Hepatocyte (in vitro differentiated cells): ENCODE measurements at regions not wholly inside any gene's neighbourhood (a gene's known extent, or its start where the extent isn't known, plus 50 kb on each side); places are given as distances from the start of the nearest gene placed in this dataset.

Experiments
- DNase-seq: peaks from one replicate; pipeline ENCODE4 v3.0.0-alpha.2; 2016; ENCODE audit warnings: low spot score
- H2AFZ ChIP-seq: fragments of 200-600 bp; sonication (generic); 2 replicates; pipeline ENCODE4 v1.6.0; 2016; ENCODE audit warnings: antibody characterized with exemption, mild to moderate bottlenecking
- H3K27ac ChIP-seq: fragments of 200-600 bp; sonication (generic); 2 replicates; pipeline ENCODE4 v1.5.1; 2016; ENCODE audit warnings: mild to moderate bottlenecking
- H3K27me3 ChIP-seq: fragments of 200-600 bp; sonication (generic); 2 replicates; pipeline ENCODE4 v1.6.1; 2016
- H3K36me3 ChIP-seq: fragments of 200-600 bp; sonication (generic); replicated peaks from 2 replicates; pipeline ENCODE4 v1.5.1; 2016; ENCODE audit warnings: low read depth; ENCODE audit not compliant: insufficient read depth
- H3K4me1 ChIP-seq: fragments of 200-600 bp; sonication (generic); 2 replicates; pipeline ENCODE4 v1.5.1; 2016; ENCODE audit warnings: mild to moderate bottlenecking, moderate library complexity; ENCODE audit not compliant: insufficient read depth
- H3K4me2 ChIP-seq: fragments of 200-600 bp; sonication (generic); 2 replicates; pipeline ENCODE4 v1.6.0; 2016
- H3K4me3 ChIP-seq: fragments of 200-600 bp; sonication (generic); 2 replicates; pipeline ENCODE4 v1.5.1; 2016; ENCODE audit warnings: mild to moderate bottlenecking
- H3K79me2 ChIP-seq: fragments of 200-600 bp; sonication (generic); 2 replicates; pipeline ENCODE4 v1.6.0; 2017; ENCODE audit warnings: mild to moderate bottlenecking
- H3K9me2 ChIP-seq: fragments of 200-600 bp; sonication (generic); replicated peaks from 2 replicates; pipeline ENCODE4 v1.6.0; 2017; ENCODE audit warnings: mild to moderate bottlenecking; ENCODE audit not compliant: insufficient read depth
- H3K9me3 ChIP-seq: fragments of 200-600 bp; sonication (generic); 2 replicates; pipeline ENCODE4 v1.5.1; 2016; ENCODE audit warnings: low read depth, mild to moderate bottlenecking
- H4K20me1 ChIP-seq: fragments of 200-600 bp; sonication (generic); 2 replicates; pipeline ENCODE4 v1.6.0; 2016; ENCODE audit warnings: mild to moderate bottlenecking; ENCODE audit not compliant: insufficient read depth, poor library complexity, severe bottlenecking
- CTCF ChIP-seq: fragments of 200-600 bp; sonication (generic); IDR thresholded peaks from 2 replicates; pipeline ENCODE4 v1.5.1; 2016; ENCODE audit warnings: antibody characterized with exemption, mild to moderate bottlenecking; ENCODE audit not compliant: poor library complexity
- EZH2 ChIP-seq: fragments of 200-600 bp; sonication (generic); IDR thresholded peaks from 2 replicates; pipeline ENCODE4 v1.6.1; 2016; ENCODE audit warnings: antibody characterized with exemption, mild to moderate bottlenecking, borderline replicate concordance
- EZH2phosphoT487 ChIP-seq: fragments of 200-600 bp; sonication (generic); IDR thresholded peaks from one replicate; pipeline ENCODE4 v1.6.1; 2018; ENCODE audit warnings: antibody characterized with exemption, mild to moderate bottlenecking, low read depth, moderate library complexity; ENCODE audit not compliant: unreplicated experiment, severe bottlenecking
- WGBS: methylation state at CpG from one replicate; pipeline ENCODE4 v1.1.6; 2016; ENCODE audit warnings: low lambda C conversion rate; ENCODE audit errors: missing lambda C conversion rate; 5-methylcytosine and 5-hydroxymethylcytosine counted together

- H3K4me3 ChIP-seq = no peak overlapping the region
- H4K20me1 ChIP-seq = no peaks in the 10 kb centered on the region
- H3K9me2 ChIP-seq = no peaks in the 10 kb centered on the region
- no peaks in the 10 kb centered on the region for H3K27me3 ChIP-seq
- H3K79me2 ChIP-seq = no peaks in the 10 kb centered on the region
- 82% methylated on average over 9 of the region's 9 CpGs for WGBS
- H3K9me3 ChIP-seq = no peaks in the 10 kb centered on the region
- H3K4me1 ChIP-seq = no peaks in the 10 kb centered on the region
- H2AFZ ChIP-seq = no peak overlapping the region
- TF ChIP-seq EZH2phosphoT487 (no peak), EZH2 (no peak)
- DNase-seq = no peak
- no peaks in the 10 kb centered on the region for H3K36me3 ChIP-seq
- H3K27ac ChIP-seq = no peak overlapping the region
- no peak overlapping the region for H3K4me2 ChIP-seq
Observed at GRCh38 chr7:51785876-51786275, 469.3 kb upstream of the COBL start.

GRCh38 chr7:51785171-51785570, 468.6 kb upstream of the COBL start:
- 84% methylated on average over 4 of the region's 4 CpGs for WGBS
- no peaks in the 10 kb centered on the region for H4K20me1 ChIP-seq
- no peaks in the 10 kb centered on the region for H3K79me2 ChIP-seq
- H3K9me2 ChIP-seq = no peaks in the 10 kb centered on the region
- no peak overlapping the region for H3K4me2 ChIP-seq
- H3K27ac ChIP-seq = no peak overlapping the region
- no peaks in the 10 kb centered on the region for H3K36me3 ChIP-seq
- no peaks in the 10 kb centered on the region for H3K9me3 ChIP-seq
- H3K4me3 ChIP-seq = no peak overlapping the region
- no peaks in the 10 kb centered on the region for H3K27me3 ChIP-seq
- TF ChIP-seq EZH2 (no peak), EZH2phosphoT487 (no peak), CTCF (no peak)
- no peaks in the 10 kb centered on the region for H3K4me1 ChIP-seq
- H2AFZ ChIP-seq = no peak overlapping the region
- peak; percentile 16 for DNase-seq

GRCh38 chr7:51783241-51783640, 466.6 kb upstream of the COBL start:
- H4K20me1 ChIP-seq = no peaks in the 10 kb centered on the region
- DNase-seq = no peak
- no peak overlapping the region for H2AFZ ChIP-seq
- no peaks in the 10 kb centered on the region for H3K9me3 ChIP-seq
- H3K27ac ChIP-seq = no peak overlapping the region
- H3K9me2 ChIP-seq = no peaks in the 10 kb centered on the region
- H3K4me1 ChIP-seq = no peaks in the 10 kb centered on the region
- H3K4me2 ChIP-seq = no peak overlapping the region
- H3K27me3 ChIP-seq = no peaks in the 10 kb centered on the region
- WGBS = 52% methylated on average over 2 of the region's 2 CpGs
- H3K4me3 ChIP-seq = no peak overlapping the region
- no peaks in the 10 kb centered on the region for H3K79me2 ChIP-seq
- no peaks in the 10 kb centered on the region for H3K36me3 ChIP-seq
- no peak for TF ChIP-seq EZH2
- TF ChIP-seq EZH2phosphoT487 = no peak
- TF ChIP-seq CTCF = no peak

- no peak overlapping the region for H2AFZ ChIP-seq
- H3K27ac ChIP-seq = no peak overlapping the region
- H3K27me3 ChIP-seq = no peaks in the 10 kb centered on the region
- WGBS = 69% methylated on average over 2 of the region's 2 CpGs
- no peak for TF ChIP-seq EZH2
- TF ChIP-seq EZH2phosphoT487 = no peak
- no peak for TF ChIP-seq CTCF
- DNase-seq = no peak
- no peaks in the 10 kb centered on the region for H3K4me1 ChIP-seq
- H3K4me3 ChIP-seq = no peak overlapping the region
- H3K9me2 ChIP-seq = no peaks in the 10 kb centered on the region
- no peaks in the 10 kb centered on the region for H3K79me2 ChIP-seq
- no peak overlapping the region for H3K4me2 ChIP-seq
- no peaks in the 10 kb centered on the region for H3K36me3 ChIP-seq
- H4K20me1 ChIP-seq = no peaks in the 10 kb centered on the region
- no peaks in the 10 kb centered on the region for H3K9me3 ChIP-seq
Observed at GRCh38 chr7:51778121-51778520, 461.5 kb upstream of the COBL start.
